ENCODE measurements at regions not wholly inside any gene's neighbourhood (a gene's known extent, or its start where the extent isn't known, plus 50 kb on each side); places are given as distances from the start of the nearest gene placed in this dataset.

- CTCF ChIA-PET (ENCODE audit: low intra/inter-chr PET ratio, low total read pairs): no interaction called here
These were observed 51.3 kb upstream of the BOD1 start for GRCh38 chr5:173667702-173668101.

GRCh38 chr5:173668245-173668800 is 51.9 kb upstream of the BOD1 start:
- in situ Hi-C loops (cut with HindIII; ENCODE audit: extremely low pct_ligation_motif_present, low pct_unique_long_range_greater_than_20kb) (no loop called here), intact Hi-C loops (cut with micrococcal nuclease; ENCODE audit: unreplicated experiment) (no loop called here)
- no peak for DNase-seq (ENCODE audit: low spot score)
- H2AFZ ChIP-seq (ENCODE audit: low read length): no peak overlapping the region
- ChIA-PET CTCF (ENCODE audit: low intra/inter-chr PET ratio, low total read pairs) (no interaction called here), POLR2A (no interaction called here)
- 63% methylated on average over 2 of the region's 2 CpGs for WGBS (ENCODE audit: low lambda C conversion rate)
- no peaks in the 10 kb centered on the region; a peak in 1 of 5 replicates for H3K27me3 ChIP-seq (ENCODE audit: control insufficient read depth in 1 of 2, insufficient read depth in 2 of 2, low read length in 2 of 2)
- peaks cover 52% of the 10 kb centered on the region for H3K4me1 ChIP-seq (ENCODE audit: insufficient read depth, low read length)
- H3K4me3 ChIP-seq (replicated peaks in 1 of 3; ENCODE audit: insufficient read depth in 1 of 3, low read depth in 2 of 3, low read length in 3 of 3): no peak overlapping the region
- no peaks in the 10 kb centered on the region for H4K20me1 ChIP-seq (ENCODE audit: insufficient read depth, low read length)
- H3K4me2 ChIP-seq (ENCODE audit: low read depth, low read length): no peak overlapping the region
- H3K9me3 ChIP-seq (ENCODE audit: low read length): peaks cover 9% of the 10 kb centered on the region; the same call in 1 of the 2 replicates
- H3K9ac ChIP-seq (ENCODE audit: insufficient read depth, low read depth, low read length): no peak overlapping the region
- no peak for ATAC-seq
- H3K27ac ChIP-seq (ENCODE audit: extremely low read length, insufficient read depth, low read length): no peak overlapping the region
- H3K79me2 ChIP-seq (ENCODE audit: insufficient read depth, low read length): no peaks in the 10 kb centered on the region
- BruUV-seq (replicated peaks): no TSS peak
- FAIRE-seq: no peak
- H3K36me3 ChIP-seq (replicated peaks in 1 of 2; ENCODE audit: control insufficient read depth in 1 of 2, insufficient read depth in 2 of 2, low read length in 2 of 2): no peaks in the 10 kb centered on the region
- no peak for TF ChIP-seq ZNF468 (CRISPR knock-in tag; IDR thresholded peaks at IDR 0.05)
- TF ChIP-seq TEAD2 (CRISPR knock-in tag; IDR thresholded peaks at IDR 0.05): no peak
- TF ChIP-seq ZNF10 (CRISPR knock-in tag; IDR thresholded peaks at IDR 0.05; ENCODE audit: borderline replicate concordance, low read depth): no peak
- TF ChIP-seq GMEB1 (CRISPR knock-in tag; IDR thresholded peaks at IDR 0.05; ENCODE audit: borderline replicate concordance): no peak
- no peak for TF ChIP-seq RNF2 (conservative IDR thresholded peaks at IDR 0.05; ENCODE audit: low read depth)
- no peak for TF ChIP-seq AKAP8 (CRISPR knock-in tag; IDR thresholded peaks at IDR 0.05)
- no peak for TF ChIP-seq PAXIP1 (CRISPR knock-in tag; conservative IDR thresholded peaks at IDR 0.05)
- no peak for TF ChIP-seq ZNF747 (CRISPR knock-in tag; IDR thresholded peaks at IDR 0.05; ENCODE audit: borderline replicate concordance)
- TF ChIP-seq ZNF713 (CRISPR knock-in tag; IDR thresholded peaks at IDR 0.05): no peak
- TF ChIP-seq IKZF4 (CRISPR knock-in tag; IDR thresholded peaks at IDR 0.05; ENCODE audit: borderline replicate concordance, low read depth, not compliant biosample characterization): no peak
- no peak for TF ChIP-seq ZNF44 (CRISPR knock-in tag; IDR thresholded peaks at IDR 0.05)
- TF ChIP-seq NFIC (IDR thresholded peaks at IDR 0.05; ENCODE audit: low read length): no peak
- TF ChIP-seq FOXK2 (IDR thresholded peaks at IDR 0.05): no peak
- TF ChIP-seq PITX1 (CRISPR knock-in tag; IDR thresholded peaks at IDR 0.05): no peak

More at GRCh38 chr5:173667702-173668101, 51.3 kb upstream of the BOD1 start:
- POLR2A ChIA-PET: no interaction called here
- FAIRE-seq: no peak
- DNase-seq (ENCODE audit: low spot score): no peak
- intact Hi-C loops (cut with micrococcal nuclease; ENCODE audit: unreplicated experiment): no loop called here
- no peak for TF ChIP-seq TCF7L2 (IDR thresholded peaks at IDR 0.05; ENCODE audit: low read depth, low read length)
- in situ Hi-C loops (cut with HindIII; ENCODE audit: extremely low pct_ligation_motif_present, low pct_unique_long_range_greater_than_20kb): no loop called here
- Histone ChIP-seq H3K36me3 (replicated peaks in 1 of 2; ENCODE audit: control insufficient read depth in 1 of 2, insufficient read depth in 2 of 2, low read length in 2 of 2) (no peaks in the 10 kb centered on the region), H3K4me1 (ENCODE audit: insufficient read depth, low read length) (peaks cover 52% of the 10 kb centered on the region), H3K27ac (ENCODE audit: extremely low read length, insufficient read depth, low read length) (no peak overlapping the region), H4K20me1 (ENCODE audit: insufficient read depth, low read length) (no peaks in the 10 kb centered on the region), H3K27me3 (ENCODE audit: control insufficient read depth in 1 of 2, insufficient read depth in 2 of 2, low read length in 2 of 2) (no peaks in the 10 kb centered on the region; a peak in 1 of 5 replicates), H3K79me2 (ENCODE audit: insufficient read depth, low read length) (no peaks in the 10 kb centered on the region), H3K9me3 (ENCODE audit: low read length) (peaks cover 9% of the 10 kb centered on the region; the same call in 1 of the 2 replicates), H3K4me2 (ENCODE audit: low read depth, low read length) (no peak overlapping the region), H3K9ac (ENCODE audit: insufficient read depth, low read depth, low read length) (no peak overlapping the region), H3K4me3 (replicated peaks in 1 of 3; ENCODE audit: insufficient read depth in 1 of 3, low read depth in 2 of 3, low read length in 3 of 3) (no peak overlapping the region), H2AFZ (ENCODE audit: low read length) (no peak overlapping the region)
- no TSS peak for BruUV-seq (replicated peaks)
- WGBS (ENCODE audit: low lambda C conversion rate): 60% methylated on average over 7 of the region's 7 CpGs
- no peak for ATAC-seq

Data from HepG2 (cell line).